ENCODE measurements at regions not wholly inside any gene's neighbourhood (a gene's known extent, or its start where the extent isn't known, plus 50 kb on each side); places are given as distances from the start of the nearest gene placed in this dataset.

DNA sequence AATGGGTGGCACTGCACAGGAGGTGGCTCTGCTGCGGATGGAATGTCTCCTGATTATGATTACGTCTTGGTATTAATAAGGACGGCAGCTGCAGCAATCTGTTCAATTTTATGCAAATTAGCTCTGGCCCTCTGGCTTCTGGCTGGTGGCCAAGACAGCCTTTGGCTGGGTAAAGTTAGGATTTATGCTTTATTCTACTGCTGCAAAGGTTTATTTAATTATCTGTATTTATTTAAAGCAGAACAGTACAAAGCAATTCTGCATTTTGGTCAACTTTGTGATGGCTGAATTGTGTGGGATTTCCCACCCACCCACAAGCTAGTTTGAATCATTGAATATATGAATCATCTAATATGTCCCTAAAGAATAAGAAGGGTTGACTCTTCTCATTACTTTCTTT is 745.6 kb upstream of the FAM241A start:
- no peaks in the 10 kb centered on the region for H4K20me1 ChIP-seq (ENCODE audit: control insufficient read depth, insufficient read depth, low read length, poor library complexity, severe bottlenecking)
- H3K9me3 ChIP-seq (ENCODE audit: control extremely low read depth in 1 of 3, control insufficient read depth in 2 of 3, insufficient read depth in 1 of 3, low read length in 2 of 3): no peaks in the 10 kb centered on the region
- Mint-ChIP-seq H3K27me3 (no peaks in the 10 kb centered on the region), H3K4me3 (no peak overlapping the region), H3K9me3 (ENCODE audit: insufficient read depth) (no peaks in the 10 kb centered on the region), H3K27ac (no peak overlapping the region), H3K4me1 (no peaks in the 10 kb centered on the region)
- H3K27ac ChIP-seq (ENCODE audit: low read length in 2 of 2): no peak overlapping the region
- CTCF ChIA-PET: no interaction called here
- H3K79me2 ChIP-seq (ENCODE audit: control insufficient read depth, insufficient read depth, low read length): no peaks in the 10 kb centered on the region
- ATAC-seq (ENCODE audit: low read depth): no peak
- DNase-seq: no peak
- no peaks in the 10 kb centered on the region for H3K36me3 ChIP-seq (replicated peaks in 1 of 2; ENCODE audit: control extremely low read depth in 1 of 2, control insufficient read depth in 1 of 2, extremely low read depth in 1 of 2, insufficient read depth in 2 of 2, low read length in 1 of 2)
- no peak overlapping the region for H3K9ac ChIP-seq (ENCODE audit: low read length)
- H3K27me3 ChIP-seq (replicated peaks in 1 of 4; ENCODE audit: control extremely low read depth in 1 of 4, control insufficient read depth in 3 of 4, insufficient read depth in 4 of 4, low read length in 3 of 4): no peaks in the 10 kb centered on the region
- POLR2A ChIA-PET: no interaction called here
- TF ChIP-seq EZH2 (IDR thresholded peaks at IDR 0.05; ENCODE audit: borderline replicate concordance, insufficient read depth, low read depth, low read length, poor library complexity, severe bottlenecking): no peak
- TF ChIP-seq, protein P1, sequence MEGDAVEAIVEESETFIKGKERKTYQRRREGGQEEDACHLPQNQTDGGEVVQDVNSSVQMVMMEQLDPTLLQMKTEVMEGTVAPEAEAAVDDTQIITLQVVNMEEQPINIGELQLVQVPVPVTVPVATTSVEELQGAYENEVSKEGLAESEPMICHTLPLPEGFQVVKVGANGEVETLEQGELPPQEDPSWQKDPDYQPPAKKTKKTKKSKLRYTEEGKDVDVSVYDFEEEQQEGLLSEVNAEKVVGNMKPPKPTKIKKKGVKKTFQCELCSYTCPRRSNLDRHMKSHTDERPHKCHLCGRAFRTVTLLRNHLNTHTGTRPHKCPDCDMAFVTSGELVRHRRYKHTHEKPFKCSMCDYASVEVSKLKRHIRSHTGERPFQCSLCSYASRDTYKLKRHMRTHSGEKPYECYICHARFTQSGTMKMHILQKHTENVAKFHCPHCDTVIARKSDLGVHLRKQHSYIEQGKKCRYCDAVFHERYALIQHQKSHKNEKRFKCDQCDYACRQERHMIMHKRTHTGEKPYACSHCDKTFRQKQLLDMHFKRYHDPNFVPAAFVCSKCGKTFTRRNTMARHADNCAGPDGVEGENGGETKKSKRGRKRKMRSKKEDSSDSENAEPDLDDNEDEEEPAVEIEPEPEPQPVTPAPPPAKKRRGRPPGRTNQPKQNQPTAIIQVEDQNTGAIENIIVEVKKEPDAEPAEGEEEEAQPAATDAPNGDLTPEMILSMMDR (IDR thresholded peaks at IDR 0.05): no peak
- H3K4me2 ChIP-seq (replicated peaks; ENCODE audit: low read depth, low read length, poor library complexity, severe bottlenecking): no peak overlapping the region
- intact Hi-C loops (cut with micrococcal nuclease): no loop called here
- H2AFZ ChIP-seq (ENCODE audit: insufficient read depth, low read depth, low read length, poor library complexity, severe bottlenecking): no peak overlapping the region
- no peak overlapping the region for H3K4me3 ChIP-seq (ENCODE audit: control extremely low read depth in 1 of 5, extremely low read depth in 1 of 5, insufficient read depth in 1 of 5, low read depth in 2 of 5, low read length in 4 of 5)
- H3K4me1 ChIP-seq (ENCODE audit: control insufficient read depth in 2 of 2, insufficient read depth in 2 of 2, low read length in 2 of 2): no peaks in the 10 kb centered on the region
- 84% methylated on average over 3 of the region's 3 CpGs for WGBS (ENCODE audit: insufficient coverage)

DNA sequence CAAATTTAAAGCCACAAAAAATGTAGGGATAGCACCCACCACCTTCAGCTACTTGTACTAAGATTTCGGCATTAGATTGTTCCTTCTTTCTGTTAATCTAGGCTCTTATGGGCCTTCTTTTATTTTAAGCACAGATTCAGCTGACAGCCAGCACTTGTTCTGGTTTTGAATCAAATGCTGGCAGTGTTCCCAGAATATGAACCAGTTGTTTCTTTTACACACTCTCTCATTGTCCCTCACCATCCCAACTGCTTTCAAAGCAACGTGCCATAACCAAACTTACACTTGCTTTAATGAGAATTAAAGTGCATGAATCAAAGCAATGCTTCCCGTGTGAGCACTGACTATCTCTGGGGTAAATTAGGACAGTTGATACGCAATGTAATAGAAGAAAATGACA is 744.5 kb upstream of the FAM241A start:
- no peak overlapping the region for H3K4me3 Mint-ChIP-seq

More for the DNA sequence above, 744.5 kb upstream of the FAM241A start:
- H3K27me3 ChIP-seq (replicated peaks in 1 of 4; ENCODE audit: control extremely low read depth in 1 of 4, control insufficient read depth in 3 of 4, insufficient read depth in 4 of 4, low read length in 3 of 4): no peaks in the 10 kb centered on the region
- Mint-ChIP-seq H3K27ac (no peak overlapping the region), H3K4me1 (no peaks in the 10 kb centered on the region), H3K9me3 (ENCODE audit: insufficient read depth) (no peaks in the 10 kb centered on the region), H3K27me3 (no peaks in the 10 kb centered on the region)
- no peak for DNase-seq
- no peaks in the 10 kb centered on the region for H3K36me3 ChIP-seq (replicated peaks in 1 of 2; ENCODE audit: control extremely low read depth in 1 of 2, control insufficient read depth in 1 of 2, extremely low read depth in 1 of 2, insufficient read depth in 2 of 2, low read length in 1 of 2)
- no peak overlapping the region for H2AFZ ChIP-seq (ENCODE audit: insufficient read depth, low read depth, low read length, poor library complexity, severe bottlenecking)
- H3K4me3 ChIP-seq (ENCODE audit: control extremely low read depth in 1 of 5, extremely low read depth in 1 of 5, insufficient read depth in 1 of 5, low read depth in 2 of 5, low read length in 4 of 5): no peak overlapping the region
- ChIA-PET CTCF (no interaction called here), POLR2A (no interaction called here)
- TF ChIP-seq, protein P1 (IDR thresholded peaks at IDR 0.05): no peak
- TF ChIP-seq EZH2 (IDR thresholded peaks at IDR 0.05; ENCODE audit: borderline replicate concordance, insufficient read depth, low read depth, low read length, poor library complexity, severe bottlenecking): no peak
- H3K4me1 ChIP-seq (ENCODE audit: control insufficient read depth in 2 of 2, insufficient read depth in 2 of 2, low read length in 2 of 2): no peaks in the 10 kb centered on the region
- ATAC-seq (ENCODE audit: low read depth): no peak
- intact Hi-C loops (cut with micrococcal nuclease): no loop called here
- no peak overlapping the region for H3K4me2 ChIP-seq (replicated peaks; ENCODE audit: low read depth, low read length, poor library complexity, severe bottlenecking)
- H3K9me3 ChIP-seq (ENCODE audit: control extremely low read depth in 1 of 3, control insufficient read depth in 2 of 3, insufficient read depth in 1 of 3, low read length in 2 of 3): no peaks in the 10 kb centered on the region
- H4K20me1 ChIP-seq (ENCODE audit: control insufficient read depth, insufficient read depth, low read length, poor library complexity, severe bottlenecking): no peaks in the 10 kb centered on the region
- WGBS (ENCODE audit: insufficient coverage): 73% methylated on average over 1 of the region's 4 CpGs
- no peak overlapping the region for H3K9ac ChIP-seq (ENCODE audit: low read length)
- no peaks in the 10 kb centered on the region for H3K79me2 ChIP-seq (ENCODE audit: control insufficient read depth, insufficient read depth, low read length)
- no peak overlapping the region for H3K27ac ChIP-seq (ENCODE audit: low read length in 2 of 2)

Data from B cell (primary cell).